ENCODE measurements at regions not wholly inside any gene's neighbourhood (a gene's known extent, or its start where the extent isn't known, plus 50 kb on each side); places are given as distances from the start of the nearest gene placed in this dataset.

GRCh38 chr5:89451263-89451662 is 568.3 kb upstream of the MEF2C start:
- POLR2A ChIA-PET, result no interaction called here
- ATAC-seq (no peak), DNase-seq (ENCODE audit: low read depth, low spot score) (no peak)
- H3K9me3 ChIP-seq (ENCODE audit: control insufficient read depth, insufficient read depth, low read depth, low read length), result no peaks in the 10 kb centered on the region
- H3K27me3 ChIP-seq (ENCODE audit: control insufficient read depth, insufficient read depth, low read length), result no peaks in the 10 kb centered on the region
- TF ChIP-seq POLR2AphosphoS5 (IDR thresholded peaks at IDR 0.05; ENCODE audit: low read depth, low read length) (no peak), TCF7L2 (IDR thresholded peaks at IDR 0.05; ENCODE audit: low read depth, low read length) (no peak), CTCF (IDR thresholded peaks at IDR 0.05) (no peak), SIN3A (IDR thresholded peaks at IDR 0.05; ENCODE audit: borderline replicate concordance, insufficient read depth, low read depth, low read length) (no peak)
- TF ChIP-seq, protein P1, sequence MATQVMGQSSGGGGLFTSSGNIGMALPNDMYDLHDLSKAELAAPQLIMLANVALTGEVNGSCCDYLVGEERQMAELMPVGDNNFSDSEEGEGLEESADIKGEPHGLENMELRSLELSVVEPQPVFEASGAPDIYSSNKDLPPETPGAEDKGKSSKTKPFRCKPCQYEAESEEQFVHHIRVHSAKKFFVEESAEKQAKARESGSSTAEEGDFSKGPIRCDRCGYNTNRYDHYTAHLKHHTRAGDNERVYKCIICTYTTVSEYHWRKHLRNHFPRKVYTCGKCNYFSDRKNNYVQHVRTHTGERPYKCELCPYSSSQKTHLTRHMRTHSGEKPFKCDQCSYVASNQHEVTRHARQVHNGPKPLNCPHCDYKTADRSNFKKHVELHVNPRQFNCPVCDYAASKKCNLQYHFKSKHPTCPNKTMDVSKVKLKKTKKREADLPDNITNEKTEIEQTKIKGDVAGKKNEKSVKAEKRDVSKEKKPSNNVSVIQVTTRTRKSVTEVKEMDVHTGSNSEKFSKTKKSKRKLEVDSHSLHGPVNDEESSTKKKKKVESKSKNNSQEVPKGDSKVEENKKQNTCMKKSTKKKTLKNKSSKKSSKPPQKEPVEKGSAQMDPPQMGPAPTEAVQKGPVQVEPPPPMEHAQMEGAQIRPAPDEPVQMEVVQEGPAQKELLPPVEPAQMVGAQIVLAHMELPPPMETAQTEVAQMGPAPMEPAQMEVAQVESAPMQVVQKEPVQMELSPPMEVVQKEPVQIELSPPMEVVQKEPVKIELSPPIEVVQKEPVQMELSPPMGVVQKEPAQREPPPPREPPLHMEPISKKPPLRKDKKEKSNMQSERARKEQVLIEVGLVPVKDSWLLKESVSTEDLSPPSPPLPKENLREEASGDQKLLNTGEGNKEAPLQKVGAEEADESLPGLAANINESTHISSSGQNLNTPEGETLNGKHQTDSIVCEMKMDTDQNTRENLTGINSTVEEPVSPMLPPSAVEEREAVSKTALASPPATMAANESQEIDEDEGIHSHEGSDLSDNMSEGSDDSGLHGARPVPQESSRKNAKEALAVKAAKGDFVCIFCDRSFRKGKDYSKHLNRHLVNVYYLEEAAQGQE (IDR thresholded peaks at IDR 0.05; ENCODE audit: insufficient read depth in 1 of 2, low read depth in 2 of 2, low read length in 1 of 2), result no peak
- CTCF ChIA-PET, result no interaction called here
- intact Hi-C loops (cut with micrococcal nuclease; ENCODE audit: unreplicated experiment), result no loop called here
- H3K27ac ChIP-seq (ENCODE audit: low read length), result no peak overlapping the region
- H3K4me3 ChIP-seq (ENCODE audit: low read depth in 2 of 2, low read length in 2 of 2), result no peak overlapping the region
- no TSS peak for BruUV-seq (replicated peaks)
- in situ Hi-C loops (cut with HindIII; ENCODE audit: low pct_unique_long_range_greater_than_20kb, low sequenced_read_pairs), result no loop called here
- H3K4me1 ChIP-seq (ENCODE audit: control insufficient read depth, insufficient read depth, low read length), result no peaks in the 10 kb centered on the region
- no peaks in the 10 kb centered on the region for H3K36me3 ChIP-seq (ENCODE audit: control insufficient read depth, insufficient read depth, low read length)

GRCh38 chr5:89450149-89450538 is 567.2 kb upstream of the MEF2C start:
- Histone ChIP-seq H3K36me3 (ENCODE audit: control insufficient read depth, insufficient read depth, low read length) (no peaks in the 10 kb centered on the region), H3K27ac (ENCODE audit: low read length) (no peak overlapping the region), H3K27me3 (ENCODE audit: control insufficient read depth, insufficient read depth, low read length) (no peaks in the 10 kb centered on the region), H3K4me3 (ENCODE audit: low read depth in 2 of 2, low read length in 2 of 2) (no peak overlapping the region), H3K4me1 (ENCODE audit: control insufficient read depth, insufficient read depth, low read length) (no peaks in the 10 kb centered on the region), H3K9me3 (ENCODE audit: control insufficient read depth, insufficient read depth, low read depth, low read length) (no peaks in the 10 kb centered on the region)
- ChIA-PET POLR2A (interaction anchor here (0.6 kb wide), 1 partner anchor 65 kb away, joined by 3 read pairs; no protein-coding TSS in a partner anchor), CTCF (no interaction called here)
- no peak for DNase-seq (ENCODE audit: low read depth, low spot score)
- no TSS peak for BruUV-seq (replicated peaks)
- intact Hi-C loops (cut with micrococcal nuclease; ENCODE audit: unreplicated experiment) (no loop called here), in situ Hi-C loops (cut with HindIII; ENCODE audit: low pct_unique_long_range_greater_than_20kb, low sequenced_read_pairs) (no loop called here)
- TF ChIP-seq, protein P1 (IDR thresholded peaks at IDR 0.05; ENCODE audit: insufficient read depth in 1 of 2, low read depth in 2 of 2, low read length in 1 of 2), result no peak
- TF ChIP-seq TCF7L2 (IDR thresholded peaks at IDR 0.05; ENCODE audit: low read depth, low read length) (no peak), CTCF (IDR thresholded peaks at IDR 0.05) (no peak), SIN3A (IDR thresholded peaks at IDR 0.05; ENCODE audit: borderline replicate concordance, insufficient read depth, low read depth, low read length) (no peak), POLR2AphosphoS5 (IDR thresholded peaks at IDR 0.05; ENCODE audit: low read depth, low read length) (no peak)
- ATAC-seq, result no peak
